ENCODE measurements at regions not wholly inside any gene's neighbourhood (a gene's known extent, or its start where the extent isn't known, plus 50 kb on each side); places are given as distances from the start of the nearest gene placed in this dataset.
"Not testable (repeated sequence)": the region's sequence is repeated elsewhere in the genome, so short reads cannot be mapped to it uniquely, and the experiment has no call there.

- no peak for DNase-seq (ENCODE audit: low read depth)
Measured at GRCh38 chr12:92394895-92395294, 249.2 kb upstream of the BTG1 start.

- DNase-seq (ENCODE audit: low read depth): no peak
Measured at GRCh38 chr12:92393504-92393903, 247.9 kb upstream of the BTG1 start.

- not testable (repeated sequence) for DNase-seq (ENCODE audit: low read depth)
Measured at GRCh38 chr12:92391726-92392125, 246.1 kb upstream of the BTG1 start.

DNA sequence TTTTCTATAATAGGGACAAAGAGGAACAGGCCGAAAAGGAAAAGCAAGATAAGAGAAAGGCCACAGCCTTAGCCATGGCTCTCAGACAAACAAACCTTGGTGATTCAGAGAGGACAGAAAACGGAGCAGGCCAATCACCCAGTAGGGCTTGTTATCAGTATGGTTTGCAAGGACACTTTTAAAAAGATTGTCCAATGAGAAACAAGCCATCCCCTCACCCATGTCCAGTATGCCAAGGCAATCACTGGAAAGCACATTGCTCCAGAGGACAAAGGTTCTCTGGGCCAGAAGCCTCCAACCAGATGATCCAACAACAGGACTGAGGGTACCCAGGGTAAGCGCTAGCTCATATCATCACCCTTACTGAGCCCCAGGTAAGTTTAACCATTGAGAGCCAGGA is 243.8 kb upstream of the BTG1 start:
- no peak for DNase-seq (ENCODE audit: low read depth)

DNA sequence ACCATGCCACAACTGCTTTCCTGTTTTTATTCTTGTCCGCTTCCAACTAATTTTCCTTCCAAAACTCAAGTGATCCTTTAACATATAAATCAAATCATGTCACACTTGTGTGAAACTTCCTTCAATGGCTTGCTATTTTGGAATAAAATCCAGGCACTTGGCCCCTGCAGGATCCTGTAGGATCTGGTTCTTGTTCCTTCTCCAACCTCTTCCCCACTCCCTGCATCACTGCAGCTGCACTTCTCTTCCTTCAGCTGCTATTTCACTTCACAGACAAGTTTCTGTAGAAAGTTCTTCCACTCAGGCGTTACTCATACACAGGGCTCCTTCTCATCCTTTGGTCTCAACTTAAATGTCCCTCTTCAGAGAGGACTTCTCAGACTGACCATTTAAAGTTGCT is 239.7 kb upstream of the BTG1 start:
- no peak for DNase-seq (ENCODE audit: low read depth)

- no peak for DNase-seq (ENCODE audit: low read depth)
Measured at GRCh38 chr12:92384571-92384970, 238.9 kb upstream of the BTG1 start.

- no peak for DNase-seq (ENCODE audit: low read depth)
Measured at GRCh38 chr12:92382383-92382878, 236.8 kb upstream of the BTG1 start.

DNA sequence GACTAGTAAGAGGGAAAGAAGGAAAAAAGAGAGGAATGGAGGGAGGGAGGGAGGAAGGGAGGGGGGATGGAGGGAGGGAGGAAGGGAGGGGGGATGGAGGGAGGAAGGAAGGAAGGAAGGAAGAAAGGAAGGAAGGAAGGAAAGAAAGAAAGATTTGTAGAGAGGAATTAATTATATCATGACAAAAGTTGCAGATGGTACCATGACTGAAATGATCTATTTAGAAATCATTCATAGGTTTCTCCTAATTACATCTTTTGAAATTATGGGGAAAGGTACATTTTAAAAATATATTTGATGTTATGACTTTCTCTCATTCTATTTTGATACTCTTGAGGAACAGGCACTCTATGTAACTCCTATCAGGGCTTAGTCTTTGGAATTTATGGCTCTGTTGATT is 236.2 kb upstream of the BTG1 start:
- no peak for DNase-seq (ENCODE audit: low read depth)

GRCh38 chr12:92378682-92379479 is 233.2 kb upstream of the BTG1 start:
- no peak for DNase-seq (ENCODE audit: low read depth)

DNA sequence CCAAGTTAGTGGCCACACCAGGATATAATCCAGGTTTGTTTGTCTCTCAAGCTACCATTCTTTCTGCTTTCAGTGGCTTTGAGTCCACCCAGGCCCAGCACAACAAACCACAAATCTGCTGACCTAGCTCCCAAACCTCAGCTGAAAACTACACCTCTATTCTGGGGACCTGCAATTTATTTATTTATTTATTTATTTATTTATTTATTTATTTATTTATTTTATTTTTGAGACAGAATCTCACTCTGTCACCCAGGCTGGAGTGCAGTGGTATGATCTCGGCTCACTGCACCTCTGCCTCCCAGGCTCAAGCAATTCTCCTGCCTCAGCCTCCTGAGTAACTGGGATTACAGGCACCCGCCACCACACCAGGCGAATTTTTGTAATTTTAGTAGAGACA is 229.9 kb upstream of the BTG1 start:
- not testable (repeated sequence) for DNase-seq (ENCODE audit: low read depth)

DNA sequence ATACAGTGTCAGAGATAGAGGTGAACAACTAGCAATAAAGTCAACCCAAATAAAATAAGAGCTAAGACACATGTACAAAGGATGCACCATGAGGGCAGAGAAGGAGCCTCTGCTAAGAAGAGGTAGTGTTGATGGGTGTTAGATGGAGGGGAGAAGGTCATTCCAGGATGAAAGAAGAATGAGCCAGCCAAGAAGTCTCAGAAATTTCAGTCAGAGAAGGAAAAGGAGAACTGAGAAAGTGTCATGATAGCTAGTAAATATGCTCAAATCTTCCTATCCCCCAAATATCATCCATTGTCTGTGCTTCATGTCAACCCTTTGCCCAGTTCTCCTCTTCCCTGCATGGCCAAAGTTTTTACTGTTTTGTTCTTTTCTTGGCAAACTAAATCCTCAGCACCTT is 225.2 kb upstream of the BTG1 start:
- no peak for DNase-seq (ENCODE audit: low read depth)

DNA sequence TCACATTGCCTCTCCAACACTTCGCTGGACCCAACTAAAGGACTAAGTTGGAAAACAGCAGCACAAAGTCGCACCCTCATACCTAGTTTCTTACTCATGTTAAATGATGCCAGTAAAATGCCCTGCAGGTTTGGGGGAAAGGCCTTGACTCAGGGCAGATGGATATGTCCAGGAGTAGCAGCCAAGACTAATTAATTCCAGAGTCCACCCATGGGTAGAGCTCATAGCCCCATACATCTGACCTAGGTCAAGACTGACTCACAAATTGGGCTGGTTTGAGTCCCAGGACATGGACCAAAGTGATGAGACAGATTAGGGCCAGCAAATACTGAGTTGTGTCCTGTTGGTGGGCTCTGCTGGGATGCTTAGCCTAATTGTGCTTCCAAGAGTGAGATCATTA is 224.0 kb upstream of the BTG1 start:
- no peak for DNase-seq (ENCODE audit: low read depth)

- no peak for DNase-seq (ENCODE audit: low read depth)
Measured at GRCh38 chr12:92369056-92369455, 223.4 kb upstream of the BTG1 start.

GRCh38 chr12:92365836-92366235 is 220.2 kb upstream of the BTG1 start:
- DNase-seq (ENCODE audit: low read depth): no peak

- DNase-seq (ENCODE audit: low read depth): no peak
Measured at GRCh38 chr12:92365333-92365732, 219.7 kb upstream of the BTG1 start.

GRCh38 chr12:92363295-92364146 is 217.9 kb upstream of the BTG1 start:
- peak; percentile 20 for DNase-seq (ENCODE audit: low read depth)

- DNase-seq (ENCODE audit: low read depth): no peak
Measured at GRCh38 chr12:92362785-92363184, 217.1 kb upstream of the BTG1 start.

DNA sequence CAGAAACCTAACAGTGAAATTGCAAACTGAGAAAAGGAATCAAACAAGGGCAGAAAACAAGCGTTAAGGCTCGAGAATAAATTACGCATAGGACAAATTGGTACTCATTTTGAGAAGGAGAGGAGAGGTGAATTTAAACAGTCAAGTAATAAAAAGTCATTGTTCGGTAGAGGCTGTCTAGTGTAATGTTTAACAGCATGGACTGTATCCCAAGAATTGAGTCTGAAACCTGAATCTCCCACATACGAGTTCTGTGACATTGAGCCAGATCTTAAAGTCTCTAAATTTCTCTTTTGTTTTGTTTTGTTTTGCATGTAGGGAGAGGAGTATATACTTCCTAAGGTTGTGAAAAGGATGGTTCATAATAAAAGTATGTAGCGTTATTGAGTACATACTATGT is 216.5 kb upstream of the BTG1 start:
- DNase-seq (ENCODE audit: low read depth): no peak

- no peak for DNase-seq (ENCODE audit: low read depth)
Measured at GRCh38 chr12:92360543-92360942, 214.9 kb upstream of the BTG1 start.

DNA sequence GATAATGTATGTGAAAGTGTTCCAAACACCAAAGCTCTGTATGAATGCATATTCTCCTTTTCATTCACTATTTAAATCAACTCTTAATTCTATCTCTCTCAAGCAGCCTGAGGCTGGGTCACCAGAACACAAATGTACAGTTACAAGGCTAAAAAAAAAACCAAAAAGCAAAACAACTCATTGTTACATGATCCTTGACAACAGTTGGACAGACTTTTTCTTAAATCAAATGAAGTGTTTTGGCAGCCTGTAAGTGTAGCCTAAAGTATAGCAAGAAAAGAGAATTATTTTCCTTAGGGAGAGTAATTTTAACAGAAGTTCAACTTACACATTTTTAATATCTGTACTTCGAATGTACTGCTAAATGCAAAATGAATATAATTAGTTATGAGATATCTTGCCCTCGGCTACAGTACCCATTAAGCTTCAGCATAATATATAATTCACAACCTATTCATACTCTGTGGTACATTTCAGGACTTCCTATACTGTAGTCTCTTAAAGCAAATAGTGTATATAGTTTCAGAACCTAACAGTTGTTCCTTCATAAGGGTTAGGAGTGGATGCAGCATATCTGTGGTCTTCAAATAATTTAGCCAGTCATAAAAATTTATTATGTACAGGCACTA is 214.0 kb upstream of the BTG1 start:
- no peak for DNase-seq (ENCODE audit: low read depth)

DNA sequence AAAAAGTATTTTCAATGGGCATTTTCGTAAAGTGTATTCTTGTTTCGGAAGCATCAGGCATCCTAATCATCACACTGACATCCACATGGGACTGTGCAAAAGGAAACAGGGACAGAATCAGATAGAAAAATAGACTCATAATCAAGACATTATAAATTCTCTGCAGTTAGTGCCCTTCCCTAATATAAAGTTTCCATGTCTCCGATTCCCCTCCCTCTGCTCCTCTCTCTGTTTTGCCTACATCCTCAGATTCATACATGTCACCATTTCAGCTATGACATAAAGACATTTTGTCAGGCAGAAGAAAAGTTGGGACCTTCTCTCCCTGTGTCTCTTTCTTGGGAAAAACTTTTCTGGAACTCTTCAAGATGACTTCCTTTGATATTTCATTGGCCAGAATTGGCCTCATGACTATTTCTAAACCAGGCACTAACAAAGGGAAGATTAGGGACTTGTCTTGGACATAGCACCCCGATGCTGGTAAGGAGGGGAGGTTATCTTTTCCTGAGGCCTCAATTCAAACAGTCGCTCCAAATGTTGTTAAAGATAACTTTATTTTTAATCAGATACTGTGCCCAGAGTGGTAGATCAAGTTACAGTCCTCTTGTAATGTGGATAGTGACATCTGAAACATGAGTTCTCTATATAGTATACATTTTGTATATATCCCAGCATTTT is 212.1 kb upstream of the BTG1 start:
- DNase-seq (ENCODE audit: low read depth): no peak

- DNase-seq (ENCODE audit: low read depth): no peak
Measured at GRCh38 chr12:92356425-92356824, 210.8 kb upstream of the BTG1 start.
